ENCODE measurements at regions not wholly inside any gene's neighbourhood (a gene's known extent, or its start where the extent isn't known, plus 50 kb on each side); places are given as distances from the start of the nearest gene placed in this dataset.

- no peak for DNase-seq (ENCODE audit: low spot score)
These were observed 1250.0 kb downstream of the BRD1 start for GRCh38 chr22:48577691-48578090.

- no peak for DNase-seq (ENCODE audit: low spot score)
These were observed 1250.5 kb downstream of the BRD1 start for GRCh38 chr22:48577014-48577690.

- peak; percentile 14 for DNase-seq (ENCODE audit: low spot score)
These were observed 1251.2 kb downstream of the BRD1 start for GRCh38 chr22:48576333-48577013.

GRCh38 chr22:48575618-48576332 is 1251.9 kb downstream of the BRD1 start:
- DNase-seq (ENCODE audit: low spot score): no peak

GRCh38 chr22:48574776-48575617 is 1252.7 kb downstream of the BRD1 start:
- DNase-seq (ENCODE audit: low spot score): peak; percentile 12

GRCh38 chr22:48573766-48574165 is 1253.9 kb downstream of the BRD1 start:
- DNase-seq (ENCODE audit: low spot score): no peak

- DNase-seq (ENCODE audit: low spot score): no peak
These were observed 1254.7 kb downstream of the BRD1 start for GRCh38 chr22:48572951-48573350.

GRCh38 chr22:48570912-48571311 is 1256.8 kb downstream of the BRD1 start:
- no peak for DNase-seq (ENCODE audit: low spot score)

GRCh38 chr22:48569476-48570233 is 1258.0 kb downstream of the BRD1 start:
- no peak for DNase-seq (ENCODE audit: low spot score)

- DNase-seq (ENCODE audit: low spot score): no peak
These were observed 1258.8 kb downstream of the BRD1 start for GRCh38 chr22:48568736-48569330.

GRCh38 chr22:48567213-48567975 is 1260.3 kb downstream of the BRD1 start:
- no peak for DNase-seq (ENCODE audit: low spot score)

- no peak for DNase-seq (ENCODE audit: low spot score)
These were observed 1260.9 kb downstream of the BRD1 start for GRCh38 chr22:48566741-48567140.

GRCh38 chr22:48565901-48566501 is 1261.7 kb downstream of the BRD1 start:
- no peak for DNase-seq (ENCODE audit: low spot score)

- no peak for DNase-seq (ENCODE audit: low spot score)
These were observed 1262.7 kb downstream of the BRD1 start for GRCh38 chr22:48564995-48565394.

GRCh38 chr22:48563966-48564330 is 1263.7 kb downstream of the BRD1 start:
- DNase-seq (ENCODE audit: low spot score): no peak

- DNase-seq (ENCODE audit: low spot score): no peak
These were observed 1264.3 kb downstream of the BRD1 start for GRCh38 chr22:48563118-48563965.

GRCh38 chr22:48561676-48562075 is 1266.0 kb downstream of the BRD1 start:
- DNase-seq (ENCODE audit: low spot score): no peak

- no peak for DNase-seq (ENCODE audit: low spot score)
These were observed 1266.8 kb downstream of the BRD1 start for GRCh38 chr22:48560836-48561235.

GRCh38 chr22:48560389-48560751 is 1267.3 kb downstream of the BRD1 start:
- DNase-seq (ENCODE audit: low spot score): no peak

Measured in umbilical cord (tissue), 1 donor.